Loucy (cell line): ENCODE measurements at regions not wholly inside any gene's neighbourhood (a gene's known extent, or its start where the extent isn't known, plus 50 kb on each side); places are given as distances from the start of the nearest gene placed in this dataset.

Experiments used
- EZH2phosphoT487 ChIP-seq: fragments of 200-600 bp; IDR thresholded peaks from 2 replicates; pipeline ENCODE4 v1.6.1; 2018; ENCODE audit warnings: antibody characterized with exemption, mild to moderate bottlenecking, moderate library complexity, borderline replicate concordance
- TF ChIP-seq, protein P1 (sequence below): fragments of 200-600 bp; sonication (generic); conservative IDR thresholded peaks from 2 replicates; pipeline ENCODE4 v1.5.1; 2014; ENCODE audit warnings: mild to moderate bottlenecking, antibody characterized with exemption, low read length

DNA sequence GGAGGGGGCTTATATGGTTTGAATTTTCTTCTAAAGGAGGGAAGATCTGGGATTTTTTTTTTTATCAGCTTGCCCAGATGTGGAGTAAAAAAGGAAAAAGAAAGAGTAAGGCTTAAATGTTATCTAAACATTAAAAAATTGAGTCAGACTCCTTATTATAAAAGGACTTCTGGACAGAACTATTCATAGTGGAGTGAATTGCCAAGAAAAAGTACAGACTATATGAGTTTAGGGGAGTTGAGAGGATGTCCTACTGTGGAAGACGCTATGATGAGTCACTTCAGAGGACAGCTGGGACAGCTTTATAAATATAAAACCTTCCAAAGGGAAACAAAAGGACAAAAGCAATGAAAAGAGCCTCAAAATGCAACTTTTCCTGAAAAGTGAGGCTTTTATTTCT, 73.0 kb downstream of the TFPI2 start:
- TF ChIP-seq, protein P1, sequence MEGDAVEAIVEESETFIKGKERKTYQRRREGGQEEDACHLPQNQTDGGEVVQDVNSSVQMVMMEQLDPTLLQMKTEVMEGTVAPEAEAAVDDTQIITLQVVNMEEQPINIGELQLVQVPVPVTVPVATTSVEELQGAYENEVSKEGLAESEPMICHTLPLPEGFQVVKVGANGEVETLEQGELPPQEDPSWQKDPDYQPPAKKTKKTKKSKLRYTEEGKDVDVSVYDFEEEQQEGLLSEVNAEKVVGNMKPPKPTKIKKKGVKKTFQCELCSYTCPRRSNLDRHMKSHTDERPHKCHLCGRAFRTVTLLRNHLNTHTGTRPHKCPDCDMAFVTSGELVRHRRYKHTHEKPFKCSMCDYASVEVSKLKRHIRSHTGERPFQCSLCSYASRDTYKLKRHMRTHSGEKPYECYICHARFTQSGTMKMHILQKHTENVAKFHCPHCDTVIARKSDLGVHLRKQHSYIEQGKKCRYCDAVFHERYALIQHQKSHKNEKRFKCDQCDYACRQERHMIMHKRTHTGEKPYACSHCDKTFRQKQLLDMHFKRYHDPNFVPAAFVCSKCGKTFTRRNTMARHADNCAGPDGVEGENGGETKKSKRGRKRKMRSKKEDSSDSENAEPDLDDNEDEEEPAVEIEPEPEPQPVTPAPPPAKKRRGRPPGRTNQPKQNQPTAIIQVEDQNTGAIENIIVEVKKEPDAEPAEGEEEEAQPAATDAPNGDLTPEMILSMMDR: no peak
- no peak for TF ChIP-seq EZH2phosphoT487
